Heart right ventricle (tissue), 16 donors: ENCODE measurements at regions not wholly inside any gene's neighbourhood (a gene's known extent, or its start where the extent isn't known, plus 50 kb on each side); places are given as distances from the start of the nearest gene placed in this dataset.

ENCODE experiments used
- ATAC-seq, 8 donors: fragments of 200-7000 bp; cut with Tn5 transposase; one replicate each; pipeline ENCODE4 v1.9.1; 2020; ENCODE audit warnings: mild to moderate bottlenecking in 8 of 8, moderate library complexity in 8 of 8, moderate number of reproducible peaks in 1 of 8
- DNase-seq, 2 donors: peaks; one replicate each; pipeline ENCODE4 v3.0.0-alpha.2; 2020
- H3K27ac ChIP-seq, 10 donors: fragments of 200-600 bp; sonication (generic) in 2 of 10; one replicate each; pipeline versions ENCODE4 v1.5.0 to v1.8.0; 2020 to 2022; ENCODE audit warnings: mild to moderate bottlenecking in 3 of 10
- H3K27me3 ChIP-seq, 7 donors: fragments of 200-600 bp; one replicate each; pipeline ENCODE4 v1.8.0; 2021 to 2022; ENCODE audit warnings: mild to moderate bottlenecking in 2 of 7
- H3K36me3 ChIP-seq, 9 donors: fragments of 200-600 bp; sonication (generic) in 1 of 9; one replicate each; pipeline versions ENCODE4 v1.5.0 to v1.8.0; 2020 to 2022; ENCODE audit warnings: mild to moderate bottlenecking in 2 of 9
- H3K4me1 ChIP-seq, 9 donors: fragments of 200-600 bp; sonication (generic) in 1 of 9; one replicate each; pipeline versions ENCODE4 v1.5.0 to v1.8.0; 2020 to 2022; ENCODE audit warnings: mild to moderate bottlenecking in 4 of 9
- H3K4me3 ChIP-seq, 10 donors: fragments of 200-600 bp; sonication (generic) in 2 of 10; one replicate each; pipeline versions ENCODE4 v1.5.0 to v1.8.0; 2020 to 2022; ENCODE audit warnings: mild to moderate bottlenecking in 7 of 10, moderate library complexity in 2 of 10
- H3K9me3 ChIP-seq, 11 donors: fragments of 200-600 bp in 10 of 11; sonication (generic) in 2 of 11; one replicate each; pipeline versions ENCODE4 v1.5.0 to v1.8.0; 2013 to 2022; ENCODE audit warnings: mild to moderate bottlenecking in 2 of 11, control low read depth in 1 of 11, moderate library complexity in 1 of 11
- CTCF ChIP-seq, 9 donors: fragments of 200-600 bp; sonication (generic) in 2 of 9; IDR thresholded peaks; one replicate each; pipeline versions ENCODE4 v1.5.0 to v1.8.0; 2021 to 2022; ENCODE audit warnings: antibody characterized with exemption in 9 of 9, mild to moderate bottlenecking in 5 of 9, moderate library complexity in 1 of 9
- WGBS, 2 donors: extraction: QIAGEN DNeasy Blood & Tissue Kit; methylation state at CpG; one replicate each; pipeline ENCODE4 v1.1.7; 2013; ENCODE audit warnings: inconsistent platforms in 1 of 2; 5-methylcytosine and 5-hydroxymethylcytosine counted together
- intact Hi-C, 10 donors: fragments of 100-400 bp; cut with DNase I; formaldehyde crosslinking; loops; one replicate each; pipeline versions ENCODE4 v1.11.1 to v1.14.2; 2022
- donor health status: Arrhythmogenic right ventricular cardiomyopathy.
- donor health status: ischemic (EF 13 %, LVEDD 7.1; RV severe dilation, severe dysfunction).
- donor health status: healthy with polysubstance abuse.
- donor health status: DM: no; HTN: yes; CAD: no.
- donor health status: DM: no; HTN: no; CAD: no.
- donor health status: ischemic (EF 25% LVEDD 6.9; RV normal size, moderate dysfunction).
- donor health status: ischemic (EF 25% LVEDD 5.7; RV mildly dilated, moderate dysfunction).
- donor health status: healthy.
- donor health status: DM: yes; HTN: yes; CAD: no.
- donor health status: Ischemic cardiomyopathy.
- donor health status: ischemic (EF 35%, LVEDD 5.7; RV mildly dilated, moderate dysfunction).
- donor health status: nonischemic (EF 11% LVEDD 7.7; RV severe dilation, severe dysfunction).
- donor health status: DM: yes; HTN: yes; CAD: no.
- donor health status: PGD.
- donor health status: ischemic (EF 29% LVEDD 5.4; RV normal size, mild dysfunction).
- donor health status: nonischemic (EF 23%, LVEDD 6.1; RV moderate dilation, normal function).

- peaks cover 0 to 14% (median 0%) of the 10 kb centered on the region in 11 donors for H3K9me3 ChIP-seq
- H3K4me1 ChIP-seq: no peaks in the 10 kb centered on the region
- ATAC-seq (no peak), DNase-seq (no peak)
- no peaks in the 10 kb centered on the region for H3K27me3 ChIP-seq
- no peak for TF ChIP-seq CTCF (IDR thresholded peaks at IDR 0.05)
- WGBS, 2 donors: 95% methylated on average over 4 of the region's 4 CpGs
- H3K36me3 ChIP-seq: no peaks in the 10 kb centered on the region
- intact Hi-C loops: no loop called here
- H3K4me3 ChIP-seq: no peak overlapping the region
- no peak overlapping the region for H3K27ac ChIP-seq
These were observed 394.4 kb upstream of the SEMA3A start for GRCh38 chr7:84589012-84589411.

- DNase-seq: no peak
- WGBS, 2 donors: 76 to 79% methylated on average over 4 of the region's 4 CpGs
- no peak for TF ChIP-seq CTCF (IDR thresholded peaks at IDR 0.05)
- Histone ChIP-seq H3K9me3 (peaks cover 0 to 5% (median 0%) of the 10 kb centered on the region in 11 donors), H3K4me1 (no peaks in the 10 kb centered on the region), H3K36me3 (no peaks in the 10 kb centered on the region), H3K27me3 (no peaks in the 10 kb centered on the region), H3K27ac (no peak overlapping the region), H3K4me3 (no peak overlapping the region)
- ATAC-seq: no peak
- intact Hi-C loops: no loop called here
These were observed 388.7 kb upstream of the SEMA3A start for GRCh38 chr7:84583331-84583730.

- Histone ChIP-seq H3K27ac (no peak overlapping the region), H3K4me3 (no peak overlapping the region), H3K4me1 (no peaks in the 10 kb centered on the region), H3K9me3 (peaks cover 0 to 5% (median 0%) of the 10 kb centered on the region in 11 donors), H3K36me3 (no peaks in the 10 kb centered on the region), H3K27me3 (no peaks in the 10 kb centered on the region)
- WGBS, 2 donors: 92 to 94% methylated on average over 3 of the region's 3 CpGs
- no peak for DNase-seq
- no peak for ATAC-seq
- TF ChIP-seq CTCF (IDR thresholded peaks at IDR 0.05): no peak
- intact Hi-C loops: no loop called here
These were observed 388.2 kb upstream of the SEMA3A start for GRCh38 chr7:84582747-84583146.

GRCh38 chr7:84578825-84579224, 384.2 kb upstream of the SEMA3A start:
- DNase-seq (no peak), ATAC-seq (no peak)
- WGBS, 2 donors: 91 to 92% methylated on average over 3 of the region's 3 CpGs
- H3K27me3 ChIP-seq: no peaks in the 10 kb centered on the region
- no peak for TF ChIP-seq CTCF (IDR thresholded peaks at IDR 0.05)
- H3K36me3 ChIP-seq: no peaks in the 10 kb centered on the region
- intact Hi-C loops: loop anchor here in 1 of 10 donors (5.0 kb wide), 1 partner anchor 78 kb away; no protein-coding TSS in a partner anchor
- no peaks in the 10 kb centered on the region for H3K4me1 ChIP-seq
- peaks cover 0 to 5% (median 0%) of the 10 kb centered on the region in 11 donors for H3K9me3 ChIP-seq
- no peak overlapping the region for H3K27ac ChIP-seq
- H3K4me3 ChIP-seq: no peak overlapping the region
